HG03457 (cell line): ENCODE measurements at regions not wholly inside any gene's neighbourhood (a gene's known extent, or its start where the extent isn't known, plus 50 kb on each side); places are given as distances from the start of the nearest gene placed in this dataset.
"Not testable (repeated sequence)": the region's sequence is repeated elsewhere in the genome, so short reads cannot be mapped to it uniquely, and the experiment has no call there.

Experiments
- ATAC-seq: cut with Tn5 transposase; IDR thresholded peaks from one replicate; pipeline ENCODE4 v1.9.1; 2021; ENCODE audit warnings: moderate number of reproducible peaks; ENCODE audit not compliant: unreplicated experiment

DNA sequence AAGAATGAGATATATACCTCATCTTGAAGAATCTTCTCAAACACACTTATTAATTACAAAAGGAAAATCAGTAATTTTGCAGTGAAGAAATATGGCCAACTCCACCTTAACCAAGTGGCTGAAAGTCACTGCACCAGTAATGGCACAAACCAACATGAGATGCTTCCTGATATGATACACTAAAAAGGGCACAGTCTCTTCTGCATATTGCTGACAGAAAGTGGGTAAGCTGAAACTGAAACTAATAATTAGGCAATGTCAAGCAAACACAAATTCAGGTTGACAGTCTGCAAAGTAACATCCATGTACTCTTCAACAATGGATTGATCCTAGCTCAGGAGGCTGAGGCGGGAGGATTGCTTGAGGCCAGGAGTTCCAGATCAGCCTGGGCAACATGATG is 56.1 kb downstream of the ZNF22 start:
- not testable (repeated sequence) for ATAC-seq

DNA sequence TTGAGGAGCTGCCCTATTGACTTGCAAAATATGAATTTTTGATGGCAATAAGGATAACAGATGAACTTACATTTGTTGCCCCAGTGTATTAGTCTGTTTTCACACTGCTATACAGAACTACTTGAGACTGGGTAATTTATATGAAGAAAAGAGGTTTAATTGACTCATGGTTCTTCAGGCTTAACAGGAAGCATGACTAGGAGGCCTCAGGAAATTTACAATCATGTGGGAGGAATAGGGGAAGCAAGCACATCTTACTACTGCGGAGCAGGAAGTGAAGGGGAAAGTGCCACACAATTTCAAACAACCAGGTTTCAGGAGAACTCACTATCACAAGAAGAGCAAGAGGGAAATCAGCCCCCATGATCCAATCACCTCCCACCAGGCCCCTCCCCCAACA is 57.9 kb downstream of the ZNF22 start:
- no peak for ATAC-seq

DNA sequence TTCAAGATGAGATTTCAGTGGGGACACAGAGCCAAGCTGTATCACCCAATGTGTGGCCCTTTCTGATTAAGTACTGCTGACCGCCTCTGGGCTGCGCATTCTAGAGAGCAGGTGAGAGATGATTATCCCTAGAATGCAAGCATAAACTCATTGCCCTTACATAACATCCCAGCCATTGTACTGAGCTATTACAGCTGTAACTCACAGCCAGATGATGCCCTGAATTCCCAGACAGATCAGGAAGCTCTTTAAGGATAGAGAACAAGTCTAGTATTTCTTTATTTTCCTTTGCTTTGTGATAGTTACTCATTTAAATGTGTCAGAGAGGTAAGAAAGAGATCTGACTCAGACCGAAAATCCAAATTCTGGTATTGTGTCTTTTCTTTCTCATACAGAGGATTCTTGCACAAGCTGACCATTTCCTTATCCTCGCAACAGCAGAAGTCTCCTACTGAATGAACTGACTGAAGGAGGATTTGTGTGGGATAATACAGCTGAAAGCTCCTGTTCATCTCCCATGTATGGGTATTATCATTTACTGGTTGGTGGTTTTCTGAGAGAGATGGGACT is 58.4 kb downstream of the ZNF22 start:
- no peak for ATAC-seq

DNA sequence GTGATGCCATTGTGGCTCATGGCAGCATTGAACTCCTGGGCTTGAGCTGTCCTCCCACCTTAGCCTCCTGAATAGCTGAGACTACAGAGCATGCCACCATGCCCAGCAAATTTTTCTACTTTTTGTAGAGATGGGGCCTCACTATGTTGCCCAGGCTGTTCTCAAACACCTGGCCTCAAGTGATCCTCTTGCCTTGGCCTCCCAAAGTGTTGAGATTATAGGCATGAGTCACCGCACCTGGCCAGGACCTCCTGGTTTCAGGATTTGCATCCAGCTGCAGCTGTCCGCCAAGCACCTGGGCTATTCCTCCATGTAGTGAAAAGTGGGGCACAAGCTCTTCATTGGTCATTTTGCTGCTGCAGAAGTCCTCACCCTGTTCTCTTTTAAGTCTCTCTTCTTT is 58.9 kb downstream of the ZNF22 start:
- no peak for ATAC-seq

DNA sequence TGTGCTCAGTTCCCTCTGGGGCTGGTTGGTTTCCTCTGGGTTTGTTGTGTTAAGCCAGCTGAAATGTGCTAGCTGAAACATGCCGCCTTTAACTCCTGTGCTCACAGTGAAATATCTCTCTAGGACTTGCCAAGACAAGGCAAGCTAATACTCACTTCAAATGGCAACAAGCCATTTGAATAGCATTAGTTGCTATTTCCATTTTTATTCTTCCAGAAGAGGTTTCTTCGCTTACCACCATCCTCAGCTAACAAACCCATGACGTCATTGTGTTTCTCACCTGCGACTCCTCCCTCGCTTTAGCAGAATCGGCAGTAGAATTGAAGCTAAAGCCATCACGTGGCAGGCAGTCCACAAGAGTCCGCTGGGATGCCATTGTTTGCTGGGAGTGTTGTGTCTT is 61.3 kb downstream of the ZNF22 start:
- ATAC-seq: no peak

DNA sequence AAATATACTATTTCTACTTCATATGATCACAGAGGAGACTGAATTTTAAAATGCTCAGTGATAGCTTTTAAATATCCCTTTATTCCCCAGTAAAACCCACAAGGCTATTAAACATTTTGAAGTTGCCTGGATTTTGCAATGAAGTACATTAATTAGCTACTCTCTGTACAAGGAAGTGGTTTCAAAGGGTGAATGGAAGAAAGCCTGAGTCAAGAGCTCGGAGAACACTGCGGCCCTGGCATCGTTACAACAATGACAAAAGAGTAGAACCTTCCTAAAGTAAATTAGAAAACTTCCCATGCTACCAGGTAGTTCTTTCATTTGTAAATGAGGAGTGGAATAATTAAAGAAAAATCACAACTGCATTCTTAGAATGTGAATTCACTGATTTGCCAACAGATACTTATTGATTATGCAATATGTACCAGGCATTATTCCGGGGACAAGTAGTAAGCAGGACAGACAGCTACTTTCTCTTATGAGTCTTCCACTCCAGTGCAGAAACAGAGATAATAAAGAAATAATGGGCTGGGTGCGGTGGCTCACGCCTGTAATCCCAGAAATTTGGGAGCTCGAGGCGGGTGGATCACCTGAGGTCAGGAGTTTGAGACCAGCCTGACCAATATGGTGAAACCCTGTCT is 63.0 kb downstream of the ZNF22 start:
- ATAC-seq: no peak

DNA sequence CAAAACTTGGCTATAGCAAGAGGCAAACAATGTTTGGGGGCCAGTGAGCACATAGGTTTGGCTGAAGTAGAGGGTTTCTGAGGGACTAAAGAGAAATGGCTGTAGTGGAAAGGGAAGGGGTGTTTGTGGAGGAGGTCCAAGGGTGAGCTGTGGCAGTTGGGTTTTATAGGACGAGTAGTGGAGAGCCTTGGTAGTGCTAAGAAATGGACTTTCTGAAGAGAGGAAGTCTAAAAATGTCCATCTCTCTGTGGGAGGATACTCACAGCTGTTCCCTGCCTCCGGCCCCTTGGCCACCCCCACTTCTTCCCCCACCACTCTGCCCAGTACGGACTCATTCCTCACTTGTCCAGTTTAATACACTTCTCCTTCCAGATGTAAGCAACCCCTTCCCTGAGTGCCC is 64.3 kb downstream of the ZNF22 start:
- no peak for ATAC-seq

DNA sequence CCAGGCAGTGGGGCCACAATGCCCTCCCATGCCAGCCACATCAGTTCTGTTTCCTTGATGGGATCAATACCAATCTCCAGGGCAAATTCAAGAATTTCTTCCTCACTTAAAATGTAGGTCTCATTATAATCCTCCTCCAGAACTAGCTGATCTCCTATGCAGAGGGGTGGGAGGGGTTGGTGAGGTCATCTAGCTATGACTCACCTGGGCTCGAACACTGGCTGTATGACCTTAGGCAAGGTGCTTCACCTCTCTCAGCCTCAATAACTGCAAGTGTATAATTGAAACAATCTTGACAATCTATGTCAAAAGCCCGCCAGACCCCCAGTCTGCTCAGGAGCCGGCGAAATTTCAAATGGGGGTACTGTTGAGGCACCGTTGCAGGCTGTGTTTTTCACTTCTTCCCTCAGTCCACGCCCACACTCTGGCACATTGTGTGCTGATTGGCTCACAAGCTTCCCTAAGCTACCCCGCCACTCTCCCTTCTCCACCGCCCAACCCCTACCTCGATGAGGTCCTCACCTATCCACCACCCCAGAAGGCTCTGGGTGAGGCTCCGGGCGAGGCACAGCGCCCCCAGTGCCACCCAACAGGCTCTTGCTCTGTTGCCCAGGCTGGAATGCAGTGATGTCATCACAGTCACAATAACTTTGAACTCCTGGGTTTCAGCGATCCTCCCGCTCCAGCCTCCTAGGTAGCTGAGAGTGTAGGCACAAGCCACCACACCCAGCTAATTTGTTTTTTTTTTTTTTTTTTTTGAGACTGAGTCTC is 70.5 kb downstream of the ZNF22 start:
- ATAC-seq: no peak

DNA sequence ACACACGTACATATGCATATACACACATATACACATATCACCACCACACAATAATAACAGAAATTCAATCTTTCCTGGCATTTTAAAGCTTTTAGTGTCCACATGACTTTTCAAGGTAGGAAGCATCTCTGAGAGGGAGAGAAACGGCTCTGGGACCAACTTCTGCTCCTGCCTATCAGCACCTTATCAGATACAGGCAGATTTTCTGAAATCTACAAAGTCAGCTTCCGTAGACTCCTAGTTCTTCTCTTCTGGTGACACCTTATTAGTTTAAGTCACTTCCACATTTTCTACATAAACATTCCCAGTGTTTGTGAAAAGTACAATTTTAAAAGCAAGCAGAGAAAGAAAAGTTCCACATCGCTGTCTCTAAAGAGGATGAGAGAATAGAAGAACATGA is 74.5 kb downstream of the ZNF22 start:
- ATAC-seq: no peak

DNA sequence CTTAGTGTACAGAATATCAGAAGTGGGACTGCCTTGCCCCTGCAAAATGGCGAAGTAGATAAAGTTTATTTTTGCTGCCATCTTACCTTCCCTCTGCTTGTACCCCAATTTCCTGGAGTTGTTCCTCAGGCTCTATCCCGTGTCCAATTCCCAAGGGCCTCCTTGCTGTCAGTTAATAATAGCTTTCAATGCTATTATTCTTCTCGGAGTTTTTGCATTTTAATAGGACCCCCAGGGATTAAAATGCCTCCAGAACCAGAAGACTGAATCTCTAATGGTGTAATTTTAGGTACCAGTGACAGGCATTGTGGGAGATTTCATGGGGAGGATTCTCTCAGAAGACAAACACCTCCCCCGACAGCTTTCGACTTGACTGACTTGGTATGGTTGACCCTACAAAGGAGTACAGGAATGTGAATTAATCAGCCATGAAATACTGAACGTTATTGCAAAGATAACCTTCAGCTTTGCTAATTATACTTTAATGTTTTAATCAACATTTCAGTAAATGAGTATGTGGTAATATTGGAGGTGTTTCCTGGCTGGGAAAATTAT is 75.2 kb downstream of the ZNF22 start:
- no peak for ATAC-seq

DNA sequence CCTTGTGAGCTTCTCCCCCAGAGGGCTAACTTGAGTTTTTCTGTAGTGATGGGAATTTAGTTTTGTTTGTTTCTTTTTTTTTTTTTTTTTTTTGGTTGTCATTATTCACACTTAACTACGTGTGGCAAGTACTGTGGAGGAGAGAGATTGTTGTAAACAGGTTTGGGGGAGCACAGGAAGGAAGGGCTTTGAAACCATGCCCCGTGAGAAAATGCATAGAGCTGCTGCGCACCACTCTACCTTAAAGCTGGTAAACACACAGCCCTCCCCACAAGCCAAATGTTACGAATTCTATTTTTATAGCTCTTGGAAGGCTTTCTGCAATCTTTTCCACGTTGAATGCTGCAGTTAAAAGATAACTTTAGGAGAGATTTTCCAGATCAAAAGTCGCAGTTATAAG is 76.2 kb downstream of the ZNF22 start:
- no peak for ATAC-seq

DNA sequence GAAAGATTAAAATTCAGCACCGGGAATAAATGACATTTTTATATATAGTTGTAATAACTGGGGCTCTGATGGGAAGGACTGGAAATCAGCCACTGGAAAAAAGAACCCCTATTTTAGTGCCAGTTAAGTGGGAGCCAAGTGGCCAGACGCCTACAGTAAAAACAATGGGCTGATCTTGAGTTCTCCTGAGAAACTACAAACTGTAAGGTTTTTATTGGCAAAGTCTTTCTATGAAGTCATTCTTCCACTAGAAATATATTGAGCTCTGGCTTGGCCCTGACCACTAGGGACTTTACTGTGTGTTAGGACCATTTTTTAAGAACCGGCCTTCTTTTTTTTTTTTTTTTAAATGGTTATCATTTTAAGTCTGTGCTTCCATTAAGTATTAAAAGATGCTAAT is 79.6 kb downstream of the ZNF22 start:
- no peak for ATAC-seq

DNA sequence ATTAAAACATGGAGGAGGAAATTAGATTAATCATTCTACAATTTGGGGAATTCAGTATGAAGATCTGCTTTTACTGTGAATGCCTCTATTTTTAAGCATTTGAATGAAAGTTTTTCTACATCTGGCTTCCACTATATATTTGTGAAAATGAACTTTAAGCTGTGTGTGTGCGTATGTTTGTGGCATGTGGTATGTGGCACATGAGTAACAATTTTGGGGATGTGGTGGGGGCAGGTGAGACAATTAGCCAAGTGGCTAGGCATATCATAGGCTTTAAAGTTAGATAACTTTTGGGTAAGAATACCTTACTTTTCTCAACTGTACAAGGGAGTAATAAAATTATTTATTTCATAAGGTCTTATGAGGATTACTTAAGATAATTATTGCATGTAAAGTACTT is 81.5 kb downstream of the ZNF22 start:
- no peak for ATAC-seq

DNA sequence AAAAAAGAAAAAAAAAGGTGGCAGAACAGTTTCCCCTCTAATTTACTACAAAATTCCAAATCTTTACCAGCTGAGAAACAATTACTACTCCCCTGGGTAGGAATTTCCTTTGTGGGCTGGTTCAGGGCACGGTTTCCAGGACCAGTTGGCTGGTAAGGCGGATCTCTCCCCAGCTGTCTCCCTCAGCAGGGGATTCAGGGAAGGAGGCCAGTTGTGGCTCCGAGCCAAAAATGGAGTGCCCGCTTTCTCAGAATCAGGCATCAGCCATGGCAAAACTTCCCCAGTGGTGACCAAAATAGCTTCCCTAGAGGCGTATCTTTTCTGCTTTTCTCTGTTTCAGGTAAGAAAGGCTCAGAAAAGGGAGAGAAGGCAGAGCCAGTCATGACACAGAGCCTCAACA is 91.2 kb downstream of the ZNF22 start:
- ATAC-seq: no peak

DNA sequence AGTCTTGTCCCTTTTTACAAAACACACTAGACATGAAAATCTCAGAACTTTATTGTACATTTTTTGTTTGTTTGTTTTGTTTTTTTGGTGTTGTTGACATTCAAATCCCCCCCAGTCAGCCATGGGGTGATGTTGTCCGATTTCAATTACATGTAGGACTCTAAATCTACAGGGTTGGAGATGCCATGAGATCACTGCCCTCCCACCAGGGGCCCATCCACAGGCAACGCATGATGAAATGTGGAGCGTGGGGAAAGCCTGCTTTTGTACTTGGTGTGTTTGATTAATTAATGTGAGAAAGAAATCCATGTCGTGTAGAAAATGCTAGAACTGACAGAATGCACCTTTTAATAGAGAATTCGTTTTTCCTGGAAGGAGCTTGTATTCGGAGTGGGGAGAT is 93.2 kb downstream of the ZNF22 start:
- ATAC-seq: no peak

DNA sequence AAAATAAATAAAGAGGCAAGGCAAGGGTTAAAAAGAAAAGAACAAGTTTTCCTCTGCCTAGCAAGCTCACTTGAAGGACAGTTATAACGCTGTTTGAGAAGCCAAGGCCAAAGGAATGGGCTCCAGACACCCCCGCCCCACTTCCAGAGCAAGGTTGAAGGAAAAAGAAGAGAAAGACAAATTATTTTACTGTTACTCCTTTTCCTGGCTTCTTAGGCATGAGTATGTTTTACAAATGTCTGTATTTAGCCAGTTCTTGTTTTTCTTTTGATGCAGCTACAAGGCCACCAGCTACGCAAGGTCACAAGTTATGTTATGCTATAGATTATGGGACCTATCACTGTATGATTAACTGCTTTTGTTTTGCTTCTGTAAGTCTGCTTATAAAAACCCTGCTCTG is 94.6 kb downstream of the ZNF22 start:
- no peak for ATAC-seq

DNA sequence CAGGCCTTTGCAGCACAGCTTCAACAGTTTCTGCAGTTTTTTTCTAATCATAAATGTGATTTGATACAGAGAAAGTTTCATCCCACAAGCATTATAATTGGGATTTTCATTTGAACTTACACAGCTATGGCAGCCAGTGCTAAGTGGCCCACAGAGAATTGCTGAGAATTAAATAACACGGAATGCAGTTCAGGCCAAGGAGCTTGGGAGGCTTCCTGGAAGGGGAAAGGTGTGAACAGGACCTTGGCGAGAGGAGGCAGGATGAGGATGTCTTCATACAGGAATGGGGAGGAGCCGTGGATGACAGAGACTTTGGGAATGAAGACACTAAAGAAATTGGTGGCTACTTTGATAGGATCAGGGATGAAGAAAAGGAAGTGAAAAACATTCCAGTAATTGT is 95.3 kb downstream of the ZNF22 start:
- ATAC-seq: no peak

DNA sequence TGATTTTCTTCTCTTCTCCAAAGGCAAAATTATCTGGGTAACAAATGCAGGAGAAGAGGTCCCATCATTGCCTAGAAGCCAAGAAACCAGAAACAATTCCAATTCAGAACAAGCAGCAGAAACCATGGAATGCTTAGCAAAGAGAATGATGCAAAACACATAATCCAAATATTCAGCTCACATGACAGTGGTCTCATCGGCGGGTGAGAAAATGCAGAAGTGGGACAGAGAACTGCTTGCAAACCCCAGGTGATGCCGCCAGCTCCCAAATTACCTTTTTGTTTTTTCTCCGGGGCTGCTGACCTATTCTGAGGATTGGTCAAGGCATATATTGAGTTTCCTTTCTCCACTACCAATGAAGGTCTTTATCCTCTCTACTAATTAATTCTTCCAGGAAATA is 99.7 kb downstream of the ZNF22 start:
- ATAC-seq: no peak

DNA sequence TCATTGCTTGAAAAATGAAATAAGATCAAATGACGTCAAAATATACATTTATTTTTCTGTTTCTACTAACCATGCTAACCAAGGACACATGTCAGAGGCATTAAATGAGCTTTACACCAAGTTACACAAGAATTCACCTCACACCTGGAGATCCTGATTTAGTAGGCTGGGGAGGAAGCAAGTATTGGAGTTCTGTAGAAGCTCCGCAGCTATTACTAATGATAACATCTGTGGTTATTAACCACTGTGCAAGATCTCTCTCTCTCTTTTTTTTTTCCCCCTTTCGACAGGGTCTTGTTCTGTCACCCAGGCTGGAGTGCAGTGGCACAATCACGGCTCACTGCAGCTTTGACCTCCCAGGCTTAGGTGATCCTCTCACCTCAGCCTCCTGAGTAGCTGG is 104.0 kb downstream of the ZNF22 start:
- ATAC-seq: no peak

DNA sequence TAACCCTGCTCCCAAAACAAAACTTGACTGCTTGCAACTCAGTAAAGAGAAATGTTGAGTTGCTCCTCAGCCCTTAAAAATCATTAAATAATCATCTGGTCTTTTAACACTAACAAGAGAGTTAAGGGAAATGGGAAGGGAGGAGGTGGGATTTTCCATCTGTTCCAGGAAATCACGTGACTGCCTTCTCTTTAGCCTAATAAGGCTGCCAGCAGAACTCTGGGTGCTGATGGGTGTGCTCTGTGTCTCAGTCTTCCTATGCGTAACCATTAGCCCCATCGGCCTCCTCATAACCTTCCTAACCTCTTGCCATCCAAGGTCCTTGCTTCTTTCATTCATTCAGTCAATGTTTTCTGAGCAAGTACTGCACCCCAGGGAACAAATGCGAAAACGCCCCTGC is 104.6 kb downstream of the ZNF22 start:
- not testable (repeated sequence) for ATAC-seq

DNA sequence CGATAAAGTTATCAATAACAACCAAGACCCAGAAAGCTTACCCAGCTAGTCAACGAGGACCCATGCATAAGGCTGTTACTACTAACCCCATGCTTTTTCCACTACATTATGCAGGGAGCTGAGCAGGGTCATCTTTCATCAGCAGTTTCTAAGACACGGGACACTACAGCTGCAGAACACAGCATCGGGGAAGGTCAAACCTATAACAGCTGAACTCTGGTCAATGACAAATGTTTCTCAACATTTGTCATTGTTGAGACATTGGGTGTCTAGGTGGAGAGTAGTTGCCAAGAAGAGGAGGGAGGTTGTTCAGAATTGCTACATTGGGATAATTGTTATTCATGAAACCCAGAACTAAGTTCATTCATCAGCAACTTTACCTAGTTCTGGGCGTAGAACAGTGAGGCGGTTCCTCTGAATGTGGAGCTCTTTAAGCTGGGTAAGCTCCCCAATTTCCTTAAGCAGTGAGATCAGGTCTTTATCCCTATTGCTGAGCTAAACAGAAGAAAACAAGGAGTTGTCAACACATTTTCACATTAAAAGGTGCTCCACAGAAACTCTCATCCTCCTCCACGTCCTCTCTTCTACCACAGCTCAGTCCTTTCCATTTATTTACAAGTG is 105.6 kb downstream of the ZNF22 start:
- no peak for ATAC-seq

DNA sequence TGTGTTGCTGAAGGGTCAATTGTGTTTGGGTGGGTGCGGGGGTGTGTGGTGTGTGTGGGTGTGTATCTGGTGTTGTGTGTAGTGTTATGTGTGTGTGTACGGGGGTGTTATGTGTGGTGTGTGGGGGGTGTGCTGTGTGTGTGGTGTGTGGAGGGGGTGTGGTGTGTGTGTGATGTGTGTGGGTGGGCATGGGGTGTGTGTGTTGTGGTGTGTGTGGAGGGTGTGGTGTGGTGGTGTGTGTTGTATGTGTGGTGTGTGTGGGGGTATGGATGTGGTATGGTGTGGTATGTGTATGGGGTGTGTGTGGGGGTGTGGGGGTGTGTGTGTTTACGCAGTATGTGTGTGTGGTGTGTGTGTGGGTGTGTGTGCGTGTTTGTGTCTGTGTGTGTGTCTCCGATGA is 110.8 kb downstream of the ZNF22 start:
- no peak for ATAC-seq
